ENCODE measurements at regions not wholly inside any gene's neighbourhood (a gene's known extent, or its start where the extent isn't known, plus 50 kb on each side); places are given as distances from the start of the nearest gene placed in this dataset.
"Not testable (repeated sequence)": the region's sequence is repeated elsewhere in the genome, so short reads cannot be mapped to it uniquely, and the experiment has no call there.

- no peak for DNase-seq (ENCODE audit: low spot score)
Measured at GRCh38 chr7:3138206-3138605, 94.5 kb upstream of the CARD11 start.

DNA sequence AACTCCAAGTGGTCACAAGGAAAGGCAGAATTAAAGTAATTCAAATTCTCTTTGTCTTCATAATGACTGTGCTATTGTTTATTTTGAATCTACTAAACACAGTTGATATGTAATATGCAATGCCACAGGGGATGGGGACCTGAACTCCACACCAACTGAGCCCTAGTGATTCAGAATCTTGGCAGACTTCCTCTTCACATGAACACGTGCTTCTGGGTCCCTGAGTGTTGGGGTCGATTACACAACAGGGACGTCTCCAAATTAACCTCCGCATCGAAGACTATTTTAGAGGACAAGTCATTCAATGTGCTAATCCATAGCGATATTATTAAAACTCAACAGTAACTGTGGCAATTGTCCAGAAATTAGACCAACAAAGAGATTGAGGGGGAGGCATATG is 95.3 kb upstream of the CARD11 start:
- DNase-seq (ENCODE audit: low spot score), result no peak

DNA sequence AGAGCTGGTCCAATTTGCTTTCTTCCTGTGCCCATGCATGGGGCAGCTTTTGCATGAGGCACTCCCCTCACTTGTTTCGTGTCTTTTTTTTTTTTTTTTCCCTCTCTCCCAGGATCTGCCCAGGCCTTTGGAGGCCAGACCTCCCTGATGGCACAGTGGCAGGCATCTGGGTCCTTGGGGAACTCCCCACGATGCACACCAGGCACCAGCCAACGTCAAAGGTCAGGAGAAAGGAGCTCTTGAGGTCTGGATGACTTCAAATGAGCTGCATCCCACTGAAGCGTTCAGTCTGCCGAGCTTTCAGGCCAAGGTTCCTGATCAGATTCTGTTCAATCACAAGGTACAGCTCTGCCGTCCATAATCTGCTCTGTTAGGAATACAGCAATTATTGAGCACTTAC is 97.2 kb upstream of the CARD11 start:
- no peak for DNase-seq (ENCODE audit: low spot score)

- DNase-seq (ENCODE audit: low spot score), result no peak
Measured at GRCh38 chr7:3141326-3141725, 97.7 kb upstream of the CARD11 start.

DNA sequence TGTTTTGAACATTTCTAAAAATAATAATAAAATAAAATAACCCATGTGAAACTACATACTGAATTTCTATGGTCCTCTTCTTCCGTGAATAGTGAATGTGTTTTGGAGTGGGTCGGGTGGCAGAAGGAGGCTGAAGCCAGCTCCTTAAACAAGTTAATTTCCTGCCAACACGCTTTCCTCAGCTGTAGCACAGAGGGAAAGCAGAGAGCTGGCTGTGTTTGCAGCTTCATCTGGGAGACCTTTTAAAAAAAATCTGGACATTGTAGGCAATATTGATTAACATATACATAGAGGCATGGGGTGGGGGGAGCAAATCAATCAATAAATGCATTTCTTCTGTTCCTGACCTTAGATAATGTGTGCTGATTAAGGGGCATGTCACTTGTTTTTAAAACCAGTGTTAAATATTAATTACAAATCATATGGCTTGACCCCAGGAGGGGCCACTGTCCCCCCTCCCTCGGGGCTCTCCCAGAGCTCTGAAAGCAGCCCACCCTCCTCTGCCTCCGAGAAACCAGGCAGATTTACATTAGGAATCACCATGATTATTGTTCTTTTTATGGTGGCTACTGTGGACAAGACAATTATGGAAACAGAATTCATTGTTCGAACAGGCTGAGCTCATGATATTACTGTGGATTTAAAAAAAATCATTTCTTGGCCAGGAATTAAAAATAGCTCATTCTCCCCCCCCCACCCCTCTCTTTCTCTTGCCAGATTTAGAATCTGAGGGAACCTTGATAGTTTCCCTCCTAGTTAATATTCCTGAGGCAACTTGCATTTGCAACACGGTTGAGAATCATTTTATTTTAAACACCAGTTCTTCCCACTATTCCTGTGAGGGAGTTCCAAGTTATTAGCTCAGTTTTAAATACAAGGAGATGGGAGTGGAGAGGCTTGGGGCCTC is 100.5 kb upstream of the CARD11 start:
- DNase-seq (ENCODE audit: low spot score), result no peak

DNA sequence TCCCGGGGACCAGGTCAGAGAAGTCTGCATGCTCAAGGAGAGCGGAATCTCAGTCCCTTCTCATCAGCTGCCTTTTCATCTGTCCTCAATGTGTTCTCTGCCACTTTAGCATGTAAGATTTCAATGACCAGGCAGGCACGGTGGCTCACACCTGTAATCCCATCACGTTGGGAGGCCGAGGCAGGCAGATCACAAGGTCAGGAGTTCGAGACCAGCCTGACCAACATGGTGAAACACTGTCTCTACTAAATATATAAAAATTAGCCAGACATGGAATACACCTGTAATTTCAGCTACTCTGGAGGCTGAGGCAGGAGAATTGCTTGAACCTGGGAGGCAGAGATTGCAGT is 101.1 kb upstream of the CARD11 start:
- not testable (repeated sequence) for DNase-seq (ENCODE audit: low spot score)

- no peak for DNase-seq (ENCODE audit: low spot score)
Measured at GRCh38 chr7:3146571-3147226, 103.0 kb upstream of the CARD11 start.

- DNase-seq (ENCODE audit: low spot score), result not testable (repeated sequence)
Measured at GRCh38 chr7:3148471-3148870, 104.8 kb upstream of the CARD11 start.

GRCh38 chr7:3149231-3149995 is 105.7 kb upstream of the CARD11 start:
- no peak for DNase-seq (ENCODE audit: low spot score)

DNA sequence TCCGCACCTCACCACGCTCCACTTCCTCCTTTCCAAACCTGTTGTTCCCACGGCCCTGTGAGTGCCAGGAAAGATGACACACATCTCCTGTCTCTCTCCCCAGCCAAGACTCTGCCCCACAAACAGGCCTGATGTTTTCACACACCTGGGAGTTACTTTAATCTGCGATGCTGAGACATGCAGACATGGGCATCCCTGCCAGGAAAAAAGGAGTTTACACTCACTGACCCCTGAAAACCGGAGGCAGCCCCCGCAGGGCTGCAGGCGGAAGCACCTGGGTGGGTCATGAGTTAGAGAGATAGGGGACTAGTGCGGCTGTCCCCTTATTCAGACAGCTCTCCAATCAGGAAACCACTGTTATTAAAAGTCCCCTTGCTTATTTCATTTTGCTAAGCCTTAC is 106.4 kb upstream of the CARD11 start:
- no peak for DNase-seq (ENCODE audit: low spot score)

DNA sequence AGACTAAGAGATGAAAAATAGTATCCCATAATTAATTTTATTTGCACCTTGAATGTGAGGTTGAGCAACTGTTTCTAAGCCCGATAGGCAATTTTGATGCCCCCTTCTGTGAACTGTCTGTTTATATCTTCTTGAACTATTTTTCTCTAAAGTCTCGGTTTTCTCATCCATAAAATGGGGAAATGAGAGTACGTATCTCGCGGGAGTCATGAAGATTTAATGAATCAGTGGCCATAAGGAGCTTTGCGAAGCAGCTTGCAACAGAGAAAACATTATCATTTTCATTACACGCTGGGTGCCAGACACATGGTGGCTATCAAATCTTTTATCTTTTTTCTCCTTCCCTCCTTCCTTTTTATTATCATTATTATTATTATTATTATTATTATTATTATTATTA is 108.1 kb upstream of the CARD11 start:
- no peak for DNase-seq (ENCODE audit: low spot score)

DNA sequence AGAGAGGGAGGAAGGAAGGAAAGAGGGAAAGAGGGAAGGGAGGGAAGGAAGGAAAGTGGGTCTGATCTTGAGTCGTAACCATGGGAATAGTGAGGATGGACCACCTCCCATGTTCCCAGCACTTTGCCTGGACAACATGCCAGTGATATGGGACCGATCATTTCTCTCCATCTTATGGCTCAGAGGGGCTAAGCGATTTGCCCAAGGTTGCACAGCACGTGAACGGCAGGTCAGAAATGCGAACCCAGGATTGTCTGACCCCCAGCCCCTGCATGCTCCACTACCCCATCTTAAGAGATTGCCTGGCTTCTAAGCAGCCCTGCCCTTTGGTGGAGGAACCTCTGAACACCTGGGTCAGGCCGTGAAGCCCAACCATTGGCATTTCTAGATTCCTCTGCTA is 109.0 kb upstream of the CARD11 start:
- DNase-seq (ENCODE audit: low spot score), result no peak

DNA sequence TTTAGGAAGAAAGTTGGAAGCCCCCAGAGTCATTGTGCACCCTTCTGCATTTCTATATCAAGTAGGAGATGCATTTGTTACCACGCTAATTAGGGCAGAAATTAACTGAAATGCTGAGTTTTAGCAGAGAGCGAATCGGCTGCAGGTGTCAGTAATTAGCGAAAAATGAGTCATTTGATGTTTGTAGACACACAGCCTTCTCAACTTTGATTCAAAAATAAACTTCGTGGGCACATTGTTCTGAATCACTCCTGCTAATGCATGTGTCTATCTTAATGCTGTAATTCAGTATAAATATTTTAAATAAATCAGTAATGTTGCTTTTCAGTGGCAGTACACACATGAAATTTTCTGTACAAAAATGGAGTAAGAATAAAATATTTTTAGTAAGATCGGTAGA is 109.5 kb upstream of the CARD11 start:
- no peak for DNase-seq (ENCODE audit: low spot score)

- no peak for DNase-seq (ENCODE audit: low spot score)
Measured at GRCh38 chr7:3154317-3154716, 110.7 kb upstream of the CARD11 start.

DNA sequence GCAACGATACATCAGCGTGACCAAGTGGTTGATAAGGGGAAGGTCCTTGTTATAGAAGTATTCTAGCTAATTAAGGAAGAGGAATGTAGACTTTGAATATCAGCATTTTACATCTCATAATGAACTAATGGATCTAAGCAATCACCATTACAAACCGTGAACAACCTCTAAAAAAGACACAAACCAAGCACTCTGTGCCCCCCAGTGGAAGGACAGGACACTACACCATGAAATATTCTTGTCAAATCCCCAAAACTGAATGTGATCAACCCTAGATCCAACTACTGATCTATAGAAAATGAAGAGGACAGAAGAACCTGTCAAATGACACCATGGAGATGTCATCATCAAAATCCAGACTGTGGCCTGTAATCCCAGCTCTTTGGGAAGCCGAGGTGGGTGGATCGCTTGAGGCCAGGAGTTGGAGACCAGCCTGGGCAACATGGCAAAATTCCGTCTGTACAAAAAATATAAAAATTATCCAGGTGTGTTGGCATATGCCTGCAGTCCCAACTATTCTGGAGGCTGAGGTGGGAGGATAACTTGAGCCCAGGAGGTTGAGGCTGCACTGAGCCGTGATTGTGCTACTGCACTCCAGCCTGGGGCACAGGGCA is 111.3 kb upstream of the CARD11 start:
- DNase-seq (ENCODE audit: low spot score), result peak; percentile 67

GRCh38 chr7:3156508-3156907 is 112.8 kb upstream of the CARD11 start:
- DNase-seq (ENCODE audit: low spot score), result no peak

GRCh38 chr7:3157566-3158287 is 114.1 kb upstream of the CARD11 start:
- DNase-seq (ENCODE audit: low spot score), result no peak

DNA sequence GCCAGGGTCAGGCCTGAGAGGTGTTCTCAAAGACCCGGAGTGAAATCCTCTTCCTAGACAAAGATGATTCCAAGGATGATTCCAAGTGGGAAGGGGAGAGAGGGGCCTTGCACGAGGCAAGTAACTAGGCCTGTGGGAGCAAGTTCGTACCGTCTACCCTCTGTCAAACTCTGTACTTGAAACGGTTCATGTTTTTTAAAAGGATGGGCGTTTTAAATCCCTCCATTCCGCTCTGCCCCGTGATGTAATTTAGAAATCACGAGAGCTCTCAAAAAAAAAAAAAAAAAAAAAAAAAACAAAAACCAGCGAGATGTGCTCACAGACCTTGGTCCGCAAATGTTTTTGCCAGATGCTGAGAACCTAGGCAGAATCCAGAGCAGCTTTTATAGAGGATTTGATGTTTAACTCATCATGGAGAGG is 114.7 kb upstream of the CARD11 start:
- DNase-seq (ENCODE audit: low spot score), result no peak

GRCh38 chr7:3159039-3159438 is 115.4 kb upstream of the CARD11 start:
- no peak for DNase-seq (ENCODE audit: low spot score)

GRCh38 chr7:3159445-3159844 is 115.8 kb upstream of the CARD11 start:
- no peak for DNase-seq (ENCODE audit: low spot score)

DNA sequence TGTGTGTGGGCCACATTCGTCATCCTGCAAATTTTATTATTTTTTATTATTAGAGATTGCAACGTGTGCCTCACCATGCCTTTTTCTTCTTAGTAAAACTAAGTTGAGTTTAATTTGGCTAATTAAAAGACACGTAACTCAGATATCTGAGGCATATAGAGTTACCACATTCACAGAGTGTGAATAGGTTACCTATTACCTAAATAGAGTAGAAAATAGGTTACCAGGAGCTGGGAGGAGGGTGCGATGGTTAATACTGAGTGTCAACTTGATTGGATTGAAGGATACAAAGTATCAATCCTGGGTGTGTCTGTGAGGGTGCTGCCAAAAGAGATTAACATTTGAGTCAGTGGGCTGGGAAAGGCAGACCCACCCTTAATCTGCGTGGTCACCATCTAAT is 116.3 kb upstream of the CARD11 start:
- not testable (repeated sequence) for DNase-seq (ENCODE audit: low spot score)

GRCh38 chr7:3162289-3162688 is 118.6 kb upstream of the CARD11 start:
- no peak for DNase-seq (ENCODE audit: low spot score)

All from CD4-positive, alpha-beta T cell treated with Interleukin-6 at 100 ng/mL for 8 hours (primary cell).